K562 (cell line): ENCODE measurements at regions not wholly inside any gene's neighbourhood (a gene's known extent, or its start where the extent isn't known, plus 50 kb on each side); places are given as distances from the start of the nearest gene placed in this dataset.

Source experiments
- ATAC-seq: fragments of 200-7000 bp; cut with Tn5 transposase; 3 replicates; pipeline ENCODE4 v1.9.1; 2020; ENCODE audit warnings: moderate library complexity
- BruUV-seq: library from RNA; stranded (reverse); fragments of 400-500 nt; replicated peaks from 2 replicates; lab custom pipeline; 2021; lab: Mats Ljungman, UMichigan
- CTCF ChIA-PET: fragments of 300-600 bp; formaldehyde crosslinking; extraction: SDS; loops from one replicate; lab custom pipeline; 2021; ENCODE audit warnings: low intra/inter-chr PET ratio; lab: Yijun Ruan, JAX
- POLR2A ChIA-PET: fragments of 300-600, 350-650 bp; sonication (Branson Sonifier 250); formaldehyde crosslinking; extraction: SDS; loops from one replicate; lab custom pipeline; 2021; ENCODE audit warnings: antibody characterized with exemption, inconsistent platforms; lab: Yijun Ruan, JAX
- DNase-seq, 4 experiments: peaks; one replicate each; pipeline versions ENCODE4 v3.0.0 to v3.0.0-alpha.2; 2011 to 2018; ENCODE audit warnings: low spot score in 3 of 4, mixed read lengths in 3 of 4; ENCODE audit errors: extremely low read depth in 1 of 4
- FAIRE-seq: peaks from 2 replicates; lab custom pipeline; 2011; peaks lifted over from hg19 to GRCh38; lab: Jason Lieb, UNC
- H2AFZ ChIP-seq: 2 replicates; pipeline ENCODE4 v1.6.0; 2011; ENCODE audit warnings: low read depth, low read length, control low read depth, inconsistent platforms
- H3K27ac ChIP-seq: fragments of 200-600 bp; 3 replicates; pipeline ENCODE4 v1.8.0; 2011; ENCODE audit warnings: low read depth, mild to moderate bottlenecking, control low read depth, inconsistent platforms, low read length, moderate library complexity, mixed read lengths; ENCODE audit errors: extremely low read depth
- H3K27me3 ChIP-seq, 2 experiments: fragments of 300-600 bp in 1 of 2; 2 replicates in 1 of 2; 3 replicates in 1 of 2; pipeline versions ENCODE4 v1.6.0 to v1.8.0; 2011; ENCODE audit warnings: inconsistent platforms in 2 of 2, low read length in 2 of 2, mild to moderate bottlenecking in 1 of 2, mixed read lengths in 1 of 2, moderate library complexity in 1 of 2; ENCODE audit not compliant: control insufficient read depth in 2 of 2, insufficient read depth in 2 of 2
- H3K36me3 ChIP-seq: fragments of 300-600 bp; 3 replicates; pipeline ENCODE4 v1.8.0; 2011; ENCODE audit warnings: mild to moderate bottlenecking, low read length, inconsistent platforms; ENCODE audit not compliant: control insufficient read depth, insufficient read depth
- H3K4me1 ChIP-seq, 2 experiments: fragments of 200-600 bp in 1 of 2; replicated peaks in 1 of 2; 2 replicates in 1 of 2; 3 replicates in 1 of 2; pipeline versions ENCODE4 v1.5.1 to v1.8.0; 2011; ENCODE audit warnings: inconsistent platforms in 2 of 2, low read length in 2 of 2, mild to moderate bottlenecking in 1 of 2, mixed read lengths in 1 of 2, moderate library complexity in 1 of 2; ENCODE audit not compliant: control insufficient read depth in 2 of 2, insufficient read depth in 2 of 2
- H3K4me2 ChIP-seq: 2 replicates; pipeline ENCODE4 v1.6.1; 2011; ENCODE audit warnings: low read length, control low read depth, inconsistent platforms, mixed read lengths; ENCODE audit not compliant: insufficient read depth
- H3K4me3 ChIP-seq: fragments of 200-600 bp; sonication (generic), shearing (Covaris generic); 2 replicates; pipeline ENCODE4 v1.5.1; 2016; ENCODE audit warnings: control low read depth, inconsistent platforms
- H3K79me2 ChIP-seq: fragments of 200-600 bp; 3 replicates; pipeline ENCODE4 v1.8.0; 2011; ENCODE audit warnings: low read length, inconsistent platforms; ENCODE audit not compliant: control insufficient read depth, insufficient read depth
- H3K9ac ChIP-seq, 2 experiments: 2 replicates each; pipeline versions ENCODE4 v1.6.0 to v1.6.1; 2011; ENCODE audit warnings: low read depth in 2 of 2, low read length in 2 of 2, control low read depth in 1 of 2, inconsistent platforms in 1 of 2, mild to moderate bottlenecking in 1 of 2, mixed read lengths in 1 of 2; ENCODE audit not compliant: insufficient read depth in 1 of 2
- H3K9me1 ChIP-seq: one replicate; pipeline ENCODE4 v1.6.0; 2011; ENCODE audit warnings: inconsistent platforms, mild to moderate bottlenecking, low read length, moderate library complexity; ENCODE audit not compliant: control insufficient read depth, insufficient read depth
- H3K9me3 ChIP-seq: replicated peaks from 2 replicates; pipeline ENCODE4 v1.5.1; 2011; ENCODE audit warnings: low read depth, low read length, inconsistent platforms; ENCODE audit not compliant: control insufficient read depth, insufficient read depth
- H4K20me1 ChIP-seq: replicated peaks from 2 replicates; pipeline ENCODE4 v1.6.1; 2011; ENCODE audit warnings: low read length, inconsistent platforms, mixed read lengths; ENCODE audit not compliant: control insufficient read depth, insufficient read depth
- BMI1 ChIP-seq: fragments of 150-350 bp; IDR thresholded peaks from 2 replicates; pipeline ENCODE4 v1.6.1; 2014; ENCODE audit warnings: low read length
- EGR1 ChIP-seq: fragments of 450-650 bp; conservative IDR thresholded peaks from 2 replicates; pipeline ENCODE4 v1.6.1; 2017; ENCODE audit warnings: mild to moderate bottlenecking
- LARP7 ChIP-seq: fragments of 450-650 bp; IDR thresholded peaks from 2 replicates; pipeline ENCODE4 v1.6.1; 2016
- LCOR ChIP-seq: sonication (generic); formaldehyde crosslinking; IDR thresholded peaks from 2 replicates; pipeline ENCODE4 v1.8.0; 2022; ENCODE audit warnings: mild to moderate bottlenecking, missing genetic modification reagents
- MEF2A ChIP-seq: IDR thresholded peaks from 2 replicates; pipeline ENCODE4 v1.6.1; 2011; ENCODE audit warnings: low read depth, mild to moderate bottlenecking, low read length, moderate library complexity; ENCODE audit not compliant: control insufficient read depth
- MYNN ChIP-seq, 2 experiments: sonication (generic); formaldehyde crosslinking in 1 of 2; IDR thresholded peaks; 2 replicates each; pipeline versions ENCODE4 v1.5.0 to v1.6.1; 2016 to 2020; ENCODE audit warnings: antibody characterized with exemption in 1 of 2, missing genetic modification reagents in 1 of 2
- RBM39 ChIP-seq: fragments of 200-400 bp; formaldehyde crosslinking; optimal IDR thresholded peaks from 2 replicates; pipeline ENCODE3; 2018; ENCODE audit warnings: low read depth, low read length
- SREBF1 ChIP-seq: fragments of 150-350 bp; IDR thresholded peaks from 2 replicates; pipeline ENCODE4 v1.6.1; 2014; ENCODE audit warnings: antibody characterized with exemption, low read depth, low read length, borderline replicate concordance
- TAF7 ChIP-seq: fragments of 450-650 bp; IDR thresholded peaks from 2 replicates; pipeline ENCODE4 v1.6.1; 2016; ENCODE audit warnings: missing genetic modification characterization, missing compliant biosample characterization
- ZNF311 ChIP-seq: fragments of 250-450 bp; sonication (Bioruptor Pico); IDR thresholded peaks from 2 replicates; pipeline ENCODE4 v1.4.0; 2020; ENCODE audit warnings: mild to moderate bottlenecking, moderate library complexity
- ZNF408 ChIP-seq: fragments of 250-450 bp; sonication (Bioruptor Pico); IDR thresholded peaks from 2 replicates; pipeline ENCODE4 v1.4.0; 2020; ENCODE audit warnings: low read depth, mild to moderate bottlenecking, moderate library complexity
- ZNF695 ChIP-seq: fragments of 450-650 bp; formaldehyde crosslinking; IDR thresholded peaks from 2 replicates; pipeline ENCODE4 v1.4.0; 2020; ENCODE audit warnings: mild to moderate bottlenecking, moderate library complexity
- WGBS: fragments of 100-300 bp; shearing (Covaris generic); methylation state at CpG from one replicate; pipeline ENCODE4 v1.1.6; 2016; ENCODE audit warnings: low coverage, mixed read lengths; ENCODE audit not compliant: insufficient coverage; ENCODE audit errors: missing lambda C conversion rate; 5-methylcytosine and 5-hydroxymethylcytosine counted together
- in situ Hi-C: fragments of 300-500 bp; cut with MboI; formaldehyde crosslinking; loops from 4 replicates; pipeline ENCODE4 v1.15.0; 2018; ENCODE audit warnings: inconsistent platforms, mixed read lengths
- intact Hi-C: fragments of 100-400 bp; cut with micrococcal nuclease; formaldehyde crosslinking; loops from 2 replicates; pipeline ENCODE4 v1.14.2; 2022
- TF ChIP-seq, protein P1 (sequence below): fragments of 450-650 bp; IDR thresholded peaks from 2 replicates; pipeline ENCODE4 v1.7.0; 2016; ENCODE audit warnings: borderline replicate concordance
- TF ChIP-seq, protein P2 (sequence below): sonication (generic); formaldehyde crosslinking; IDR thresholded peaks from 2 replicates; pipeline ENCODE4 v1.9.0; 2022; ENCODE audit warnings: mild to moderate bottlenecking, missing genetic modification reagents
- TF ChIP-seq, protein P3 (sequence below): fragments of 150-350 bp; IDR thresholded peaks from 2 replicates; pipeline ENCODE4 v1.6.1; 2014; ENCODE audit warnings: low read depth, mild to moderate bottlenecking, low read length, borderline replicate concordance
- TF ChIP-seq, protein P4 (sequence below): fragments of 250-450 bp; sonication (Bioruptor Pico); IDR thresholded peaks from 2 replicates; pipeline ENCODE4 v1.8.0; 2021; ENCODE audit warnings: borderline replicate concordance, mild to moderate bottlenecking, moderate library complexity; ENCODE audit not compliant: poor library complexity, severe bottlenecking

DNA sequence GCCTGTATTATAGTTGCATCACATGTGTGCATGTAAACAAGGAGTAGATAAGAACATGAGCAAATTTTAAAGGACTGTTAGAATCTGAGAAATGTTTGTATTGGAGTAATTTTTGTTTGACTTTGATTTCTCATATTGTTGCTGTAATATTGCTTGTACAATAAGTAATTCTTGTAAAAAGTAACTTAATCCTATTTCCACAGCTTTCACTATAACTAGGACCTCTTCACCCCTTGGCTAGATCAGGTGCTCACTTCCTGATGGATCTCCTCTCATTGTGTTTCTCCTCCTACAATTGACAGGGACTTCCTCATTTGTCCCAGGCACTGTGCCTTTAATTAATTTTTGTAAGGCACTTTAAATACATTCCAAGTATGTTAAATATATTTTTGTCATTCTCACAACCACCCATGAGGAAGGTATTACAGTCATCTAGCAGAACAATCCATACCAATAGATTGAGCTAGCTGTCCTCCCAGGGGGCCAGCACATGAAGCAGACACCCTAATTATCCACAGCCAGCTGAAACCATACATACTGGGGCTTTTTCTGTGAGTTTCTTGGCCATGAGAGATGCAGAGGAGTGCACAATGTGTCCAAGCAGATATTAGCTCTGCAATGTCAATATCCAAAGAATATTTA, 359.5 kb upstream of the ACVR2A start (continued):
- TF ChIP-seq, protein P1, sequence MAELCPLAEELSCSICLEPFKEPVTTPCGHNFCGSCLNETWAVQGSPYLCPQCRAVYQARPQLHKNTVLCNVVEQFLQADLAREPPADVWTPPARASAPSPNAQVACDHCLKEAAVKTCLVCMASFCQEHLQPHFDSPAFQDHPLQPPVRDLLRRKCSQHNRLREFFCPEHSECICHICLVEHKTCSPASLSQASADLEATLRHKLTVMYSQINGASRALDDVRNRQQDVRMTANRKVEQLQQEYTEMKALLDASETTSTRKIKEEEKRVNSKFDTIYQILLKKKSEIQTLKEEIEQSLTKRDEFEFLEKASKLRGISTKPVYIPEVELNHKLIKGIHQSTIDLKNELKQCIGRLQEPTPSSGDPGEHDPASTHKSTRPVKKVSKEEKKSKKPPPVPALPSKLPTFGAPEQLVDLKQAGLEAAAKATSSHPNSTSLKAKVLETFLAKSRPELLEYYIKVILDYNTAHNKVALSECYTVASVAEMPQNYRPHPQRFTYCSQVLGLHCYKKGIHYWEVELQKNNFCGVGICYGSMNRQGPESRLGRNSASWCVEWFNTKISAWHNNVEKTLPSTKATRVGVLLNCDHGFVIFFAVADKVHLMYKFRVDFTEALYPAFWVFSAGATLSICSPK, result no peak
- TF ChIP-seq MYNN (IDR thresholded peaks at IDR 0.05) (no peak), MYNN (CRISPR knock-in tag; IDR thresholded peaks at IDR 0.05) (no peak), ZNF408 (CRISPR knock-in tag) (no peak), RBM39 (no peak), LARP7 (no peak), LCOR (CRISPR knock-in tag) (no peak)
- TF ChIP-seq, all 486 proteins: peak for 0

DNA sequence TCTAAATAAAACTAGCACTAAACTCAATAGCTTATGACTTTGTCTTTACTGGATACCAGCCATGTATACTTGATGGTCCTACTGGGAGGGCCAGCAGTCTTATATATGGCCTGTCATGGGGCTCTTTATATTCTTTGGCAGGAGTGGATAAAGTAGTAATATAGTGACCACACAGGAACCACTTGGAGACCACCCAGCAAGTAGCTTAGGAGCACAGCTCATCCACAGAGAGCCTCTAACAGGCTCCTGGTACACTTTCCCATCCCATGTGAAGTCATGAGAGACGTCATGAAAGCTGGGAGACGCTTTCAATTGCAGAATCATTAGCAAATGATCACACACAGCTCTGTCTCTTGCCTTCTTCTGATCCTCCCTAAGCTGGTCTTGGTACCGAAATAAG, 360.9 kb upstream of the ACVR2A start:
- in situ Hi-C loops, result no loop called here
- intact Hi-C loops, result no loop called here
- Histone ChIP-seq H3K27ac (no peak overlapping the region), H2AFZ (no peak overlapping the region), H3K9me3 (no peaks in the 10 kb centered on the region), H3K27me3 (no peaks in the 10 kb centered on the region), H3K4me3 (no peak overlapping the region), H3K79me2 (no peaks in the 10 kb centered on the region), H3K4me2 (no peak overlapping the region), H3K9ac (no peak overlapping the region), H3K4me1 (no peaks in the 10 kb centered on the region), H3K9me1 (no peaks in the 10 kb centered on the region), H3K36me3 (no peaks in the 10 kb centered on the region), H4K20me1 (no peaks in the 10 kb centered on the region)
- ChIA-PET CTCF (no interaction called here), POLR2A (no interaction called here)
- DNase-seq (no peak), ATAC-seq (no peak), FAIRE-seq (no peak)
- 2% methylated on average over 3 of the region's 3 CpGs for WGBS
- no peak for TF ChIP-seq EGR1
- TF ChIP-seq MEF2A, result no peak
- TF ChIP-seq, protein P2, sequence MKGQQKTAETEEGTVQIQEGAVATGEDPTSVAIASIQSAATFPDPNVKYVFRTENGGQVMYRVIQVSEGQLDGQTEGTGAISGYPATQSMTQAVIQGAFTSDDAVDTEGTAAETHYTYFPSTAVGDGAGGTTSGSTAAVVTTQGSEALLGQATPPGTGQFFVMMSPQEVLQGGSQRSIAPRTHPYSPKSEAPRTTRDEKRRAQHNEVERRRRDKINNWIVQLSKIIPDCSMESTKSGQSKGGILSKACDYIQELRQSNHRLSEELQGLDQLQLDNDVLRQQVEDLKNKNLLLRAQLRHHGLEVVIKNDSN (CRISPR knock-in tag), result no peak
- TF ChIP-seq, protein P3, sequence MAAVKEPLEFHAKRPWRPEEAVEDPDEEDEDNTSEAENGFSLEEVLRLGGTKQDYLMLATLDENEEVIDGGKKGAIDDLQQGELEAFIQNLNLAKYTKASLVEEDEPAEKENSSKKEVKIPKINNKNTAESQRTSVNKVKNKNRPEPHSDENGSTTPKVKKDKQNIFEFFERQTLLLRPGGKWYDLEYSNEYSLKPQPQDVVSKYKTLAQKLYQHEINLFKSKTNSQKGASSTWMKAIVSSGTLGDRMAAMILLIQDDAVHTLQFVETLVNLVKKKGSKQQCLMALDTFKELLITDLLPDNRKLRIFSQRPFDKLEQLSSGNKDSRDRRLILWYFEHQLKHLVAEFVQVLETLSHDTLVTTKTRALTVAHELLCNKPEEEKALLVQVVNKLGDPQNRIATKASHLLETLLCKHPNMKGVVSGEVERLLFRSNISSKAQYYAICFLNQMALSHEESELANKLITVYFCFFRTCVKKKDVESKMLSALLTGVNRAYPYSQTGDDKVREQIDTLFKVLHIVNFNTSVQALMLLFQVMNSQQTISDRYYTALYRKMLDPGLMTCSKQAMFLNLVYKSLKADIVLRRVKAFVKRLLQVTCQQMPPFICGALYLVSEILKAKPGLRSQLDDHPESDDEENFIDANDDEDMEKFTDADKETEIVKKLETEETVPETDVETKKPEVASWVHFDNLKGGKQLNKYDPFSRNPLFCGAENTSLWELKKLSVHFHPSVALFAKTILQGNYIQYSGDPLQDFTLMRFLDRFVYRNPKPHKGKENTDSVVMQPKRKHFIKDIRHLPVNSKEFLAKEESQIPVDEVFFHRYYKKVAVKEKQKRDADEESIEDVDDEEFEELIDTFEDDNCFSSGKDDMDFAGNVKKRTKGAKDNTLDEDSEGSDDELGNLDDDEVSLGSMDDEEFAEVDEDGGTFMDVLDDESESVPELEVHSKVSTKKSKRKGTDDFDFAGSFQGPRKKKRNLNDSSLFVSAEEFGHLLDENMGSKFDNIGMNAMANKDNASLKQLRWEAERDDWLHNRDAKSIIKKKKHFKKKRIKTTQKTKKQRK, result no peak
- TF ChIP-seq TAF7 (tag), result no peak
- TF ChIP-seq SREBF1, result no peak
- no peak for TF ChIP-seq ZNF311 (CRISPR knock-in tag)
- TF ChIP-seq, protein P4, sequence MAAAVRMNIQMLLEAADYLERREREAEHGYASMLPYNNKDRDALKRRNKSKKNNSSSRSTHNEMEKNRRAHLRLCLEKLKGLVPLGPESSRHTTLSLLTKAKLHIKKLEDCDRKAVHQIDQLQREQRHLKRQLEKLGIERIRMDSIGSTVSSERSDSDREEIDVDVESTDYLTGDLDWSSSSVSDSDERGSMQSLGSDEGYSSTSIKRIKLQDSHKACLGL (CRISPR knock-in tag), result no peak
- no peak for TF ChIP-seq ZNF695 (CRISPR knock-in tag)
- no peak for TF ChIP-seq BMI1
- no TSS peak for BruUV-seq
